ENCODE measurements at regions not wholly inside any gene's neighbourhood (a gene's known extent, or its start where the extent isn't known, plus 50 kb on each side); places are given as distances from the start of the nearest gene placed in this dataset.
A peak's percentile ranks its signal among the peaks of the same experiment; 100 is the strongest.

DNA sequence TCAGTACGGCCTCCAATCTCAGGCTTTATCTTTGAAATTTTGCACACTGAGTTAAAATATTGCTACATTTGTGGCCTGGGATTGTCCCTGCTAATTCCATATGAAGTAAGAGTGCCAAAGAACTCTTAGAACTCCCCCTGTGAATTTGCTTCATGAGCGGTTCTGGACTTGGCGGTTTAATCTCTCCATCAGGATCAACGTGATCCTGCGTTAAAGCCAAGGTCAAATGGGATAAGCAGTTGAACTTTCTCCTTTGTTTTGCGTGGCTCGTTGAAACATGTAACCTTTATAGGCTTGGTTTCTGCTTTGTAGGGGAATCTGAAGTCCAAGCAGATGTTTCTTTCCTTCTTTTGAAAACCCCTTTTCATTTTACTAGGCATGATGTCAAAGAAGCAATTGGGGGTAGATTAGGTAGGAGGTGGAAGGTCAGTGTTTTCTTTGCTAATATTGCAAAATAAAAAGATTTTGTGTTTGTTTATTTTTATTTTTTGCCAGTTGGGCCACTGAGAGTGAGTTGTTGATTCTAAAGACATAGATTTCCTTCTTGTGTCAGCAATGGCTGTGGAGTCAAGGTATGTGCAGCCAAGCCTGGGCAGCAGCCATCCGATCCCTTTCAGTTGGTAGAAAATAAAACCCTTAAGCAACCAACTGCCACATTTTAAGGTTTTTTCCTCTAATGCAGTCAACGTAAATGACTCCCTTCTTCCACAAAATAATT is 390.8 kb downstream of the NNT start:
- no peak overlapping the region for H3K27ac Mint-ChIP-seq
- POLR2A ChIA-PET: no interaction called here

GRCh38 chr5:43985411-43985810 is 382.4 kb downstream of the NNT start:
- POLR2A ChIA-PET: no interaction called here
- no peak overlapping the region for H3K4me3 Mint-ChIP-seq

More for the DNA sequence above, 390.8 kb downstream of the NNT start:
- Histone ChIP-seq H3K4me3 (ENCODE audit: low read length) (no peak overlapping the region), H3K27me3 (ENCODE audit: control insufficient read depth in 1 of 2, insufficient read depth in 2 of 2, low read length in 2 of 2) (no peaks in the 10 kb centered on the region), H3K27ac (ENCODE audit: low read depth in 1 of 2, low read length in 2 of 2) (no peak overlapping the region), H3K36me3 (ENCODE audit: insufficient read depth, low read length) (no peaks in the 10 kb centered on the region), H3K4me1 (ENCODE audit: insufficient read depth, low read length) (no peaks in the 10 kb centered on the region), H3K9me3 (ENCODE audit: control insufficient read depth in 1 of 2, insufficient read depth in 1 of 2, low read length in 2 of 2) (peaks cover 0 to 3% of the 10 kb centered on the region in 2 experiments)
- ATAC-seq (ENCODE audit: poor library complexity): no peak
- CTCF ChIA-PET: no interaction called here
- Mint-ChIP-seq H3K4me1 (ENCODE audit: low read depth) (no peaks in the 10 kb centered on the region), H3K9me3 (peaks cover 4% of the 10 kb centered on the region), H3K4me3 (no peak overlapping the region), H3K27me3 (no peaks in the 10 kb centered on the region), H3K36me3 (ENCODE audit: low read depth) (no peaks in the 10 kb centered on the region)
- TF ChIP-seq, protein P1, sequence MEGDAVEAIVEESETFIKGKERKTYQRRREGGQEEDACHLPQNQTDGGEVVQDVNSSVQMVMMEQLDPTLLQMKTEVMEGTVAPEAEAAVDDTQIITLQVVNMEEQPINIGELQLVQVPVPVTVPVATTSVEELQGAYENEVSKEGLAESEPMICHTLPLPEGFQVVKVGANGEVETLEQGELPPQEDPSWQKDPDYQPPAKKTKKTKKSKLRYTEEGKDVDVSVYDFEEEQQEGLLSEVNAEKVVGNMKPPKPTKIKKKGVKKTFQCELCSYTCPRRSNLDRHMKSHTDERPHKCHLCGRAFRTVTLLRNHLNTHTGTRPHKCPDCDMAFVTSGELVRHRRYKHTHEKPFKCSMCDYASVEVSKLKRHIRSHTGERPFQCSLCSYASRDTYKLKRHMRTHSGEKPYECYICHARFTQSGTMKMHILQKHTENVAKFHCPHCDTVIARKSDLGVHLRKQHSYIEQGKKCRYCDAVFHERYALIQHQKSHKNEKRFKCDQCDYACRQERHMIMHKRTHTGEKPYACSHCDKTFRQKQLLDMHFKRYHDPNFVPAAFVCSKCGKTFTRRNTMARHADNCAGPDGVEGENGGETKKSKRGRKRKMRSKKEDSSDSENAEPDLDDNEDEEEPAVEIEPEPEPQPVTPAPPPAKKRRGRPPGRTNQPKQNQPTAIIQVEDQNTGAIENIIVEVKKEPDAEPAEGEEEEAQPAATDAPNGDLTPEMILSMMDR (IDR thresholded peaks at IDR 0.05): no peak
- intact Hi-C loops (cut with DNase I, micrococcal nuclease): no loop called here
- DNase-seq: no peak

DNA sequence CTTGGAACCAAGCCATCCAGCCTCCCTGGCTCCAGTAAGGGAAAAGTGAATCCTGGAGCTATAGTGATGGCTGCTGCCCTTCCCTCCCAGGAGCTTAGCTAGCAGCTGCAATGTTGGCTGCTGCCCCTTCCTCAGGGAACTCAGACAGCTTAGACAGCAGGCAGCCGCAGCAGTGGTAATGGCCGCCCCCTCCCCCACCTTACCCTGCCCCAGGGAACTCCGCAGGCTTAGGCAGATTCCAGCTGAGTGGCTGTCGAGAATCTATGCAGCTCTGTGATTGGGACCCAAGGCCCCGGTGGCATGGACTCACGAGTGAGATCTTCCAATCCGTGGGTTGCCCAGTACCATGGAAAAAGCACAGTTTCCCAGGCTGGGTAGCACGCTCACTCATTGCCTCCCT is 378.6 kb downstream of the NNT start:
- CTCF ChIA-PET: no interaction called here
- TF ChIP-seq, protein P1 (IDR thresholded peaks at IDR 0.05): no peak

More at GRCh38 chr5:43985411-43985810, 382.4 kb downstream of the NNT start:
- no peaks in the 10 kb centered on the region for H3K27me3 ChIP-seq (ENCODE audit: control insufficient read depth in 1 of 2, insufficient read depth in 2 of 2, low read length in 2 of 2)
- intact Hi-C loops (cut with DNase I, micrococcal nuclease): no loop called here
- H3K27ac ChIP-seq (ENCODE audit: low read depth in 1 of 2, low read length in 2 of 2): no peak overlapping the region
- no peak overlapping the region for H3K4me3 ChIP-seq (ENCODE audit: low read length)
- DNase-seq (no peak), ATAC-seq (ENCODE audit: poor library complexity) (no peak)
- no peaks in the 10 kb centered on the region for H3K36me3 ChIP-seq (ENCODE audit: insufficient read depth, low read length)
- peaks cover 8 to 11% of the 10 kb centered on the region in 2 experiments for H3K9me3 ChIP-seq (ENCODE audit: control insufficient read depth in 1 of 2, insufficient read depth in 1 of 2, low read length in 2 of 2)
- H3K4me1 Mint-ChIP-seq (ENCODE audit: low read depth): no peaks in the 10 kb centered on the region
- no peaks in the 10 kb centered on the region for H3K27me3 Mint-ChIP-seq
- peaks cover 15% of the 10 kb centered on the region for H3K9me3 Mint-ChIP-seq
- H3K36me3 Mint-ChIP-seq (ENCODE audit: low read depth): no peaks in the 10 kb centered on the region
- no peak overlapping the region for H3K27ac Mint-ChIP-seq
- no peaks in the 10 kb centered on the region for H3K4me1 ChIP-seq (ENCODE audit: insufficient read depth, low read length)
- TF ChIP-seq, protein P1 (IDR thresholded peaks at IDR 0.05): no peak
- CTCF ChIA-PET: no interaction called here

More for the DNA sequence above, 378.6 kb downstream of the NNT start:
- Histone ChIP-seq H3K4me3 (ENCODE audit: low read length) (no peak overlapping the region), H3K4me1 (ENCODE audit: insufficient read depth, low read length) (no peaks in the 10 kb centered on the region), H3K27ac (ENCODE audit: low read depth in 1 of 2, low read length in 2 of 2) (no peak overlapping the region), H3K9me3 (ENCODE audit: control insufficient read depth in 1 of 2, insufficient read depth in 1 of 2, low read length in 2 of 2) (peaks cover 8 to 11% of the 10 kb centered on the region in 2 experiments), H3K36me3 (ENCODE audit: insufficient read depth, low read length) (no peaks in the 10 kb centered on the region), H3K27me3 (ENCODE audit: control insufficient read depth in 1 of 2, insufficient read depth in 2 of 2, low read length in 2 of 2) (no peaks in the 10 kb centered on the region)
- Mint-ChIP-seq H3K9me3 (peaks cover 21% of the 10 kb centered on the region), H3K27ac (no peak overlapping the region), H3K4me1 (ENCODE audit: low read depth) (no peaks in the 10 kb centered on the region), H3K4me3 (no peak overlapping the region), H3K27me3 (no peaks in the 10 kb centered on the region), H3K36me3 (ENCODE audit: low read depth) (no peaks in the 10 kb centered on the region)
- ATAC-seq (ENCODE audit: poor library complexity) (no peak), DNase-seq (peak in 1 of 14 experiments; percentile 2)
- intact Hi-C loops (cut with DNase I, micrococcal nuclease): no loop called here
- POLR2A ChIA-PET: no interaction called here
